Suprapubic skin (tissue), 4 donors: ENCODE measurements at regions not wholly inside any gene's neighbourhood (a gene's known extent, or its start where the extent isn't known, plus 50 kb on each side); places are given as distances from the start of the nearest gene placed in this dataset.

Source experiments
- EP300 ChIP-seq: sonication (generic); formaldehyde crosslinking; IDR thresholded peaks from one replicate; pipeline ENCODE4 v1.6.1; 2017; ENCODE audit warnings: antibody characterized with exemption
- POLR2A ChIP-seq, 2 donors: fragments of 450-650 bp; IDR thresholded peaks; one replicate each; pipeline ENCODE4 v1.6.1; 2017; ENCODE audit warnings: antibody characterized with exemption in 2 of 2, mild to moderate bottlenecking in 2 of 2, moderate library complexity in 2 of 2
- POLR2AphosphoS5 ChIP-seq, 3 donors: sonication (generic); formaldehyde crosslinking; IDR thresholded peaks; one replicate each; pipeline ENCODE4 v1.6.1; 2017; ENCODE audit warnings: antibody characterized with exemption in 3 of 3
- TF ChIP-seq, protein P1 (sequence below), 2 donors: fragments of 200-600 bp in 1 of 2; fragments of 450-650 bp in 1 of 2; sonication (generic) in 1 of 2; IDR thresholded peaks; one replicate each; pipeline ENCODE4 v1.5.1; 2016 to 2019; ENCODE audit warnings: antibody characterized with exemption in 2 of 2, mild to moderate bottlenecking in 1 of 2, moderate library complexity in 1 of 2

DNA sequence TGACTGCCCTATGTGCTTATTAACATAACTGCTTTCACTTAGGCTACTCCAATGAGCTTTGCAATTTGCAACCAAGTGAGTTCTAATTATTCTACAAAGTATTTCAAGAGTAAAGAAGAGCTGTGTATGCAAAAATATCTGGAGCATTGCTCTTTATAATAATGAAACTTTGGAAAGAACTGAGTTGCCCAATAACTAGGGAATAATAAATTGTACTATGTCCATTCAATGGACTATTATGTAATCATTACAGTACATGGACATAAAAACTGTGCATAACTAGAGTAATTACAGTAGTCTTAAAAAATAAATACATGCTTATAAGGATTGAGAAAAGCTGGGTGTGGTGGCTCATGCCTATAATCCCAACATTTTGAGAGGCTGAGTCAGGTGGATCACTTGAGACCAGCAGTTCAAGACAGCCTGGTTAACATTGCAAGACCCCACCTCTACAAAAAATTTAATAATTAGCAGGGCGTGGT lies 70.3 kb upstream of the JAK1 start:
- no peak for TF ChIP-seq POLR2A (IDR thresholded peaks at IDR 0.05)
- TF ChIP-seq, protein P1, sequence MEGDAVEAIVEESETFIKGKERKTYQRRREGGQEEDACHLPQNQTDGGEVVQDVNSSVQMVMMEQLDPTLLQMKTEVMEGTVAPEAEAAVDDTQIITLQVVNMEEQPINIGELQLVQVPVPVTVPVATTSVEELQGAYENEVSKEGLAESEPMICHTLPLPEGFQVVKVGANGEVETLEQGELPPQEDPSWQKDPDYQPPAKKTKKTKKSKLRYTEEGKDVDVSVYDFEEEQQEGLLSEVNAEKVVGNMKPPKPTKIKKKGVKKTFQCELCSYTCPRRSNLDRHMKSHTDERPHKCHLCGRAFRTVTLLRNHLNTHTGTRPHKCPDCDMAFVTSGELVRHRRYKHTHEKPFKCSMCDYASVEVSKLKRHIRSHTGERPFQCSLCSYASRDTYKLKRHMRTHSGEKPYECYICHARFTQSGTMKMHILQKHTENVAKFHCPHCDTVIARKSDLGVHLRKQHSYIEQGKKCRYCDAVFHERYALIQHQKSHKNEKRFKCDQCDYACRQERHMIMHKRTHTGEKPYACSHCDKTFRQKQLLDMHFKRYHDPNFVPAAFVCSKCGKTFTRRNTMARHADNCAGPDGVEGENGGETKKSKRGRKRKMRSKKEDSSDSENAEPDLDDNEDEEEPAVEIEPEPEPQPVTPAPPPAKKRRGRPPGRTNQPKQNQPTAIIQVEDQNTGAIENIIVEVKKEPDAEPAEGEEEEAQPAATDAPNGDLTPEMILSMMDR (IDR thresholded peaks at IDR 0.05) = no peak
- no peak for TF ChIP-seq POLR2AphosphoS5 (IDR thresholded peaks at IDR 0.05)
- TF ChIP-seq EP300 = no peak
